Aorta (tissue), 5 donors: ENCODE measurements at regions not wholly inside any gene's neighbourhood (a gene's known extent, or its start where the extent isn't known, plus 50 kb on each side); places are given as distances from the start of the nearest gene placed in this dataset.
"Not testable (repeated sequence)": the region's sequence is repeated elsewhere in the genome, so short reads cannot be mapped to it uniquely, and the experiment has no call there.

Source experiments
- ATAC-seq: fragments of 200-7000 bp; cut with Tn5 transposase; one replicate; pipeline ENCODE4 v1.9.1; 2022; ENCODE audit warnings: moderate library complexity; ENCODE audit not compliant: low FRiP score
- DNase-seq, 2 donors: peaks; one replicate each; pipeline ENCODE4 v3.0.0-alpha.2; 2020
- H3K27ac ChIP-seq, 2 donors: one replicate each; pipeline ENCODE4 v1.5.1; 2013; ENCODE audit warnings: low read length in 2 of 2, mild to moderate bottlenecking in 2 of 2, moderate library complexity in 2 of 2, control low read depth in 1 of 2, inconsistent platforms in 1 of 2, low read depth in 1 of 2
- H3K27me3 ChIP-seq, 2 donors: one replicate each; pipeline ENCODE4 v1.6.1; 2013; ENCODE audit warnings: control low read depth in 1 of 2, low read length in 1 of 2, mild to moderate bottlenecking in 1 of 2, moderate library complexity in 1 of 2; ENCODE audit not compliant: insufficient read depth in 2 of 2, control insufficient read depth in 1 of 2
- H3K36me3 ChIP-seq, 2 donors: one replicate each; pipeline ENCODE4 v1.6.1; 2013; ENCODE audit warnings: control low read depth in 1 of 2, low read length in 1 of 2, mild to moderate bottlenecking in 1 of 2; ENCODE audit not compliant: insufficient read depth in 2 of 2, control insufficient read depth in 1 of 2
- H3K4me1 ChIP-seq, 2 donors: one replicate each; pipeline ENCODE4 v1.6.1; 2013; ENCODE audit warnings: low read length in 2 of 2, control low read depth in 1 of 2, mild to moderate bottlenecking in 1 of 2, moderate library complexity in 1 of 2; ENCODE audit not compliant: insufficient read depth in 2 of 2, control insufficient read depth in 1 of 2
- H3K4me3 ChIP-seq, 2 donors: one replicate each; pipeline ENCODE4 v1.5.1; 2013; ENCODE audit warnings: low read length in 2 of 2, control low read depth in 1 of 2, mild to moderate bottlenecking in 1 of 2
- H3K9me3 ChIP-seq: one replicate; pipeline ENCODE4 v1.6.1; 2013; ENCODE audit warnings: mild to moderate bottlenecking, low read length; ENCODE audit not compliant: control insufficient read depth
- WGBS, 2 donors: extraction: QIAGEN DNeasy Blood & Tissue Kit; methylation state at CpG; one replicate each; pipeline ENCODE4 v1.1.7; 2013; 5-methylcytosine and 5-hydroxymethylcytosine counted together
- intact Hi-C, 2 donors: fragments of 100-400 bp; cut with DNase I; formaldehyde crosslinking; loops; one replicate each; pipeline versions ENCODE4 v1.14.2 to v1.15.0; 2022
- donor health status: healthy with polysubstance abuse.
- donor health status: Bipolar disorder and iron deficiency.
- donor health status: DM: no; HTN: no; CAD: no.
- donor health status: DM: no; HTN: no; CAD: no.
- donor health status: DM: yes; HTN: yes; CAD: no.

DNA sequence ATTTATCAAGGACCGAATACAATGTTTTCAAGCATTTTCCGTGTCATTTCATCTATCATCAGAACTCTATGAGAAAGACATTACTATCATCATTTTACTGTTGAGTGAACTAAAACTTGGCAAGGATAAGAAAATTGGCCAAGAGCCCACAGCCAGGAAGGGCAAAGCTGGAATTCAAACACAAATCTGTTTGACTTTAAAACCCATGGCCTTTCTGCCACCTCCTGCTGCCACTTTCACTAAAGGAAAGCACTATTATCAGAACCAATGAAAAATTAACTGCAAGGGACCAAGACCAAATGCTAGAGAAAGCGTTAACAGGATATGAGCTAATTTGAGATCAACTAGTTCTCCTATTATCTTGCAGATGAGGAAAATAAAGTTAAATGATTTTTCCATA is 2759.2 kb downstream of the ARAP2 start:
- Histone ChIP-seq H3K9me3 (no peaks in the 10 kb centered on the region), H3K27ac (no peak overlapping the region), H3K4me1 (no peaks in the 10 kb centered on the region), H3K4me3 (no peak overlapping the region), H3K36me3 (no peaks in the 10 kb centered on the region), H3K27me3 (no peaks in the 10 kb centered on the region)
- no peak for ATAC-seq
- WGBS, 2 donors: 32 to 40% methylated on average over 3 of the region's 3 CpGs
- intact Hi-C loops: no loop called here
- no peak for DNase-seq

DNA sequence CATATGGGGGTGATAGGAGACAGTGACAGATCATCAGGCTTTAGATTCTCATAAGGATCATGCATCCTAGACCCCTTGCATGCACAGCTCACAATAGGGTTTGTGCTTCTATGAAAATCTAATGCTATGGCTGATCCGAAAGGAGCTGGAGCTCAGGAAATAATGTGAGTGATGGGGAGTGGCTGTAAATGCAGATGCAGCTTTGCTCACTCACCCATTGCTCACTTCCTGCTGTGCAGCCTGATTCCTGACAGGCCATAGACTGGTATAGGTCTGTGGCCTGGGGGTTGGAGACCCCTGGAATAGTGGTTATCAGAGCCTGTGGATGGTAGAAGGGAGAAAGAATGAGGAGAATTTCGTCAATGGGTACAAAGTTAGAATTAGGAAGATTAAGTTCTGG is 2751.1 kb downstream of the ARAP2 start:
- Histone ChIP-seq H3K36me3 (no peaks in the 10 kb centered on the region), H3K9me3 (no peaks in the 10 kb centered on the region), H3K27ac (no peak overlapping the region), H3K27me3 (no peaks in the 10 kb centered on the region), H3K4me1 (no peaks in the 10 kb centered on the region), H3K4me3 (no peak overlapping the region)
- DNase-seq: no peak
- 86 to 88% methylated on average over 2 of the region's 2 CpGs for WGBS, 2 donors
- intact Hi-C loops: no loop called here
- ATAC-seq: no peak

DNA sequence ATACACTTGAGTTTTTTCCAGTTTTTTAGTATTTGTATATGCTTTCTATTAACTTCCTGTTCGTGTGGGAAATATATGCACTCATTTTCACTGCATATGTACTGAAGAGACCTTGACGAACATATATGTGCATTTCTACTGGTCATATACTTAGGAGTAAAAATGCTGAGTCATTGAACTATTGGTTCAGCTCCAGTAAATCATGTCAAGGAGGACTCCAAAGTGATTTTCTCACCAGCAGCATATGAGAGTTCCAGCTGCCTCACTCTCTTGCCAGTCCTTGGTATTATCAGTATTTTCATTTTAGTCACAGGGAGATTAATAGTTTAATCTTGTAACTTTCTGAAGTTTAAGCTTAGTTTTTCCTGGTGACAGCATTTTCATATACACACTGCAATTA is 2750.2 kb downstream of the ARAP2 start:
- no peak for DNase-seq
- H3K27ac ChIP-seq: no peak overlapping the region
- intact Hi-C loops: no loop called here
- no peaks in the 10 kb centered on the region for H3K9me3 ChIP-seq
- WGBS, 2 donors: 68 to 70% methylated on average over 2 of the region's 2 CpGs
- H3K4me3 ChIP-seq: no peak overlapping the region
- H3K4me1 ChIP-seq: no peaks in the 10 kb centered on the region
- H3K27me3 ChIP-seq: no peaks in the 10 kb centered on the region
- ATAC-seq: no peak
- no peaks in the 10 kb centered on the region for H3K36me3 ChIP-seq

DNA sequence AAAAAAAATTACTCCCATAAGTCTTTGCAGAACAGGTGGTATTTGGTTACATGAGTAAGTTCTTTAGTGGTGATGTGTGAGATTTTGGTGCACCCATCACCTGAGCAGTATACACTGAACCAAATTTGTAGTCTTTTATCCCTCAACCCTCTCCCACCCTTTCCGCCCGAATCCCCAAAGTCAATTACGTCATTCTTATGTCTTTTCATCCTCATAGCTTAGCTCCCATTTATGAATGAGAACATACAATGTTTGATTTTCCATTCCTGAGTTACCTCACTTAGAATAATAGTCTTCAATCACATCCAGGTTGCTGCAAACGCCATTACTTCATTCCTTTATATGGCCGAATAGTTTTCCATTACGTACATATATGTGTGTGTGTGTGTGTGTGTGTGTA is 2742.7 kb downstream of the ARAP2 start:
- DNase-seq, H3K27me3 ChIP-seq, H3K27ac ChIP-seq, H3K4me3 ChIP-seq, intact Hi-C loops, H3K36me3 ChIP-seq, H3K9me3 ChIP-seq, H3K4me1 ChIP-seq, ATAC-seq: not testable (repeated sequence)
- WGBS, 2 donors: 93% methylated on average over 6 of the region's 6 CpGs

DNA sequence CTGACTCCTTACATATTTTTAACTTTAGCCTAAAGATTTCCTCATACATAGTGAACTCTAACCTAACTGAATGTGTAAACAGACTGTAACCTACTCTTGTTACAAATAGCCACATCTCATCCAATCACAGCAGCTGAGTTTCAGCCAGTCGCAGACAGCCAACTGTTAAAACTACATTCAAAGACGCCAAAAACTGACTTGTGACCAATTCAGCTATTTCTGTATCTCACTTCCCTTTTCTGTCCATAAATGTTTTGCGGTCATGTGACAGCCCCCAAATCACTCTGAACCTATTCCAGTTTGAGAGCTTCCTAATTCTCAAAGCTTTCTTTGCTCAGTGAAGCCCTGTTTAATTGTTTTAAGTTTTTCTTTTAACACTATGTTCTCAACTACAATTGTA is 2731.9 kb downstream of the ARAP2 start:
- Histone ChIP-seq H3K27ac (no peak overlapping the region), H3K4me3 (no peak overlapping the region), H3K36me3 (no peaks in the 10 kb centered on the region), H3K27me3 (no peaks in the 10 kb centered on the region), H3K9me3 (no peaks in the 10 kb centered on the region), H3K4me1 (no peaks in the 10 kb centered on the region)
- ATAC-seq (no peak), DNase-seq (no peak)
- intact Hi-C loops: no loop called here
- WGBS, 2 donors: 33 to 36% methylated on average over 3 of the region's 3 CpGs

DNA sequence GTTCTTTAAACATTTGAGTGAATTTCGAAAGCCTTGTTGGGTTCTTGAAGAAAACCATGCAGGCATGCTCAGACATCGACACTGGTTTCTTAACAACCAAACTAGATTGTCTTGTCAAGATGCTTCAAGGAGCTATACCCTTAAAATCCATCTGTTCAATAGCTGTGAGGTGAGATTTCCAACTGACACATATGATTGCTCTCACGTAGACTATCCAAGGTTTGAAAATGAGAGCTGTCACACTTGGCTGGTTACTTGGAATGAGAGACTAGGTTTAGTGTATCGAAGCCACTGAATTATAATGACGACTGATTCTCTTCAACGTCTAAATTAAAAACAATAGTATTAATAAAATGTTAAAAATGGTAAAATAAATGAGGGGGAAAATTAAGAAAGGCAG is 2725.5 kb downstream of the ARAP2 start:
- no peak for DNase-seq
- no peaks in the 10 kb centered on the region for H3K27me3 ChIP-seq
- H3K36me3 ChIP-seq: no peaks in the 10 kb centered on the region
- H3K4me3 ChIP-seq: no peak overlapping the region
- intact Hi-C loops: no loop called here
- no peaks in the 10 kb centered on the region for H3K4me1 ChIP-seq
- no peak for ATAC-seq
- WGBS, 2 donors: 76 to 83% methylated on average over 6 of the region's 6 CpGs
- H3K9me3 ChIP-seq: no peaks in the 10 kb centered on the region
- H3K27ac ChIP-seq: no peak overlapping the region

DNA sequence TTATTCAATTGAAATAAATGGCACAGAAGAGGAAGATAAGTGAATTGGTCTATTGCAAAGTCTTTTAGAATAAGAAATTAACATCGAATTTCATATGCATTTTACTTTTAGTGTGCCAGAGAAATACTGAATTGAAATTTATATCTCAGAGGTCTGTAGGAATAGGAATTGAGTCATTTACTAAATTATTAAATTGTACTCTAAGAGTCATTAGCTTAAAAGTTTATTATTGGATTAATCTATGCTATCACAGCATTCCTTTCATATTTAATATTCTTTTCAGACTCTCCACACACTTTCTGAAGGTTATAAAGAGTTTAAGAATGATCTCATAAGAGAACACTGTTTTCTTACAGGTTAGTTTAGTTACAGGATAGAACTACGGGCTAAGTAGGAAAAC is 2711.5 kb downstream of the ARAP2 start:
- no peaks in the 10 kb centered on the region for H3K27me3 ChIP-seq
- intact Hi-C loops: no loop called here
- ATAC-seq (no peak), DNase-seq (no peak)
- 51 to 60% methylated on average over 2 of the region's 2 CpGs for WGBS, 2 donors
- H3K27ac ChIP-seq: no peak overlapping the region
- no peak overlapping the region for H3K4me3 ChIP-seq
- H3K4me1 ChIP-seq: no peaks in the 10 kb centered on the region
- no peaks in the 10 kb centered on the region for H3K36me3 ChIP-seq
- H3K9me3 ChIP-seq: no peaks in the 10 kb centered on the region

DNA sequence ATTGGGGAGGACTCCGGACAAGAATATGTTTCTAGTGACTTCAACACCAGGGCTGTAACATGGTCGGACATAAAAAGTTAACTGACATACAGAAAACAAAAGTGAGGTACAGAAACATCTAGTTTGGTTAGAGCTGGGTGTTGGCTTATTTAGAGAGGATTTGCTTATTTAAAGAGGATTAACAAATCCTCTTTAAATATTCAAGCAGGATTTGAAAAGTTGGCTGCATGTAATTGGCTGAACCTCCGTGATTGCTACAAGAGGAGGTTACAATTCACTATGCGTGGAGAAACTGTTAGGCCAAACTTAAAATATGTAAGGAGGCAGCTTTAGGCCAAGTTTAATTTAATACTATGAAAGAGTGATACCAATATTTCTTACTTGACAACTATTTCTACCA is 2707.4 kb downstream of the ARAP2 start:
- intact Hi-C loops: loop anchor here in 1 of 2 donors (1.0 kb wide), 1 partner anchor 12 kb away; no protein-coding TSS in a partner anchor
- no peaks in the 10 kb centered on the region for H3K4me1 ChIP-seq
- 83 to 90% methylated on average over 4 of the region's 4 CpGs for WGBS, 2 donors
- H3K9me3 ChIP-seq: no peaks in the 10 kb centered on the region
- ATAC-seq (no peak), DNase-seq (no peak)
- no peaks in the 10 kb centered on the region for H3K36me3 ChIP-seq
- H3K4me3 ChIP-seq: no peak overlapping the region
- H3K27me3 ChIP-seq: no peaks in the 10 kb centered on the region
- no peak overlapping the region for H3K27ac ChIP-seq

DNA sequence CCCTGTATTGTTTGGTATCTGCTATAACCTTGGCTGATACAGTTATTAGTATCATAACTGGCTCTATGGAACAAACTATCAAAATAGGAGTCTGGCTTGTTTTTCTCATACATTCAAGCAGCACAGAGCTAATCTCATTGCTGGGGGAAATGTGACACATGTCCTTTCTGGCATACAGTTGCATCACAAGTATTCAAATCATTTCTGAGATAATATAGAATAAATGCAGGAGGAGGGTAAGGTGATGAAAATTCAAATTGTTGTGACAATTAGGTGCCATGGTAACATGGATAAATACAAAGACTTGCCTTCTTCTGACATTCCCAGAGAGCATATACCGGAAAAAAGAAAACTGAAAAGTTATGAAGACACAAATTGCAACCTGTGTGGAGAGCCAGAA is 2706.8 kb downstream of the ARAP2 start:
- no peaks in the 10 kb centered on the region for H3K27me3 ChIP-seq
- intact Hi-C loops: no loop called here
- H3K9me3 ChIP-seq: no peaks in the 10 kb centered on the region
- H3K27ac ChIP-seq: no peak overlapping the region
- 85 to 87% methylated on average over 1 of the region's 1 CpG for WGBS, 2 donors
- no peak for ATAC-seq
- no peak overlapping the region for H3K4me3 ChIP-seq
- DNase-seq: no peak
- no peaks in the 10 kb centered on the region for H3K4me1 ChIP-seq
- no peaks in the 10 kb centered on the region for H3K36me3 ChIP-seq
